ENCODE measurements at regions not wholly inside any gene's neighbourhood (a gene's known extent, or its start where the extent isn't known, plus 50 kb on each side); places are given as distances from the start of the nearest gene placed in this dataset.

- H3K27me3 Mint-ChIP-seq (ENCODE audit: low read depth) = no peaks in the 10 kb centered on the region
- H3K27ac Mint-ChIP-seq = no peak overlapping the region
- H3K36me3 Mint-ChIP-seq = no peaks in the 10 kb centered on the region
- no peaks in the 10 kb centered on the region for H3K4me1 Mint-ChIP-seq
- no peak for DNase-seq (ENCODE audit: low spot score in 2 of 2, unreplicated experiment in 2 of 2)
- no peak for TF ChIP-seq CTCF (IDR thresholded peaks at IDR 0.05; ENCODE audit: unreplicated experiment)
- no peaks in the 10 kb centered on the region for H3K9me3 Mint-ChIP-seq
- no peak overlapping the region for H3K4me3 Mint-ChIP-seq
Measured at GRCh38 chr18:73431620-73432019, 563.8 kb upstream of the NETO1 start.

- DNase-seq (ENCODE audit: low spot score in 2 of 2, unreplicated experiment in 2 of 2) = no peak
- no peaks in the 10 kb centered on the region for H3K36me3 Mint-ChIP-seq
- H3K4me3 Mint-ChIP-seq = no peak overlapping the region
- no peaks in the 10 kb centered on the region for H3K4me1 Mint-ChIP-seq
- no peaks in the 10 kb centered on the region for H3K27me3 Mint-ChIP-seq (ENCODE audit: low read depth)
- H3K9me3 Mint-ChIP-seq = no peaks in the 10 kb centered on the region
- TF ChIP-seq CTCF (IDR thresholded peaks at IDR 0.05; ENCODE audit: unreplicated experiment) = no peak
- H3K27ac Mint-ChIP-seq = no peak overlapping the region
Measured at GRCh38 chr18:73421010-73421409, 553.2 kb upstream of the NETO1 start.

- no peaks in the 10 kb centered on the region for H3K9me3 Mint-ChIP-seq
- DNase-seq (ENCODE audit: low spot score in 2 of 2, unreplicated experiment in 2 of 2) = no peak
- H3K4me3 Mint-ChIP-seq = no peak overlapping the region
- no peak for TF ChIP-seq CTCF (IDR thresholded peaks at IDR 0.05; ENCODE audit: unreplicated experiment)
- H3K27me3 Mint-ChIP-seq (ENCODE audit: low read depth) = no peaks in the 10 kb centered on the region
- no peaks in the 10 kb centered on the region for H3K4me1 Mint-ChIP-seq
- H3K27ac Mint-ChIP-seq = no peak overlapping the region
- H3K36me3 Mint-ChIP-seq = no peaks in the 10 kb centered on the region
Measured at GRCh38 chr18:73419531-73419930, 551.7 kb upstream of the NETO1 start.

- H3K27ac Mint-ChIP-seq = no peak overlapping the region
- no peaks in the 10 kb centered on the region for H3K27me3 Mint-ChIP-seq (ENCODE audit: low read depth)
- no peak overlapping the region for H3K4me3 Mint-ChIP-seq
- TF ChIP-seq CTCF (IDR thresholded peaks at IDR 0.05; ENCODE audit: unreplicated experiment) = no peak
- no peaks in the 10 kb centered on the region for H3K9me3 Mint-ChIP-seq
- no peaks in the 10 kb centered on the region for H3K4me1 Mint-ChIP-seq
- H3K36me3 Mint-ChIP-seq = no peaks in the 10 kb centered on the region
- no peak for DNase-seq (ENCODE audit: low spot score in 2 of 2, unreplicated experiment in 2 of 2)
Measured at GRCh38 chr18:73414598-73414997, 546.8 kb upstream of the NETO1 start.

GRCh38 chr18:73414069-73414468 is 546.3 kb upstream of the NETO1 start:
- no peak for DNase-seq (ENCODE audit: low spot score in 2 of 2, unreplicated experiment in 2 of 2)
- Mint-ChIP-seq H3K9me3 (no peaks in the 10 kb centered on the region), H3K36me3 (no peaks in the 10 kb centered on the region), H3K27me3 (ENCODE audit: low read depth) (no peaks in the 10 kb centered on the region), H3K4me3 (no peak overlapping the region), H3K4me1 (no peaks in the 10 kb centered on the region), H3K27ac (no peak overlapping the region)
- no peak for TF ChIP-seq CTCF (IDR thresholded peaks at IDR 0.05; ENCODE audit: unreplicated experiment)

GRCh38 chr18:73409242-73409641 is 541.5 kb upstream of the NETO1 start:
- no peaks in the 10 kb centered on the region for H3K9me3 Mint-ChIP-seq

More at GRCh38 chr18:73409242-73409641, 541.5 kb upstream of the NETO1 start:
- DNase-seq (ENCODE audit: low spot score in 2 of 2, unreplicated experiment in 2 of 2) = no peak
- H3K4me1 Mint-ChIP-seq = no peaks in the 10 kb centered on the region
- TF ChIP-seq CTCF (IDR thresholded peaks at IDR 0.05; ENCODE audit: unreplicated experiment) = no peak
- no peak overlapping the region for H3K4me3 Mint-ChIP-seq
- H3K27me3 Mint-ChIP-seq (ENCODE audit: low read depth) = no peaks in the 10 kb centered on the region
- H3K36me3 Mint-ChIP-seq = no peaks in the 10 kb centered on the region
- no peak overlapping the region for H3K27ac Mint-ChIP-seq
